ENCODE measurements at regions not wholly inside any gene's neighbourhood (a gene's known extent, or its start where the extent isn't known, plus 50 kb on each side); places are given as distances from the start of the nearest gene placed in this dataset.

- TF ChIP-seq CTCF (IDR thresholded peaks at IDR 0.05) (no peak), POLR2A (IDR thresholded peaks at IDR 0.05) (no peak)
Observed at GRCh38 chr2:239727776-239728600, 297.2 kb downstream of the NDUFA10 start.
